ENCODE measurements at regions not wholly inside any gene's neighbourhood (a gene's known extent, or its start where the extent isn't known, plus 50 kb on each side); places are given as distances from the start of the nearest gene placed in this dataset.

DNA sequence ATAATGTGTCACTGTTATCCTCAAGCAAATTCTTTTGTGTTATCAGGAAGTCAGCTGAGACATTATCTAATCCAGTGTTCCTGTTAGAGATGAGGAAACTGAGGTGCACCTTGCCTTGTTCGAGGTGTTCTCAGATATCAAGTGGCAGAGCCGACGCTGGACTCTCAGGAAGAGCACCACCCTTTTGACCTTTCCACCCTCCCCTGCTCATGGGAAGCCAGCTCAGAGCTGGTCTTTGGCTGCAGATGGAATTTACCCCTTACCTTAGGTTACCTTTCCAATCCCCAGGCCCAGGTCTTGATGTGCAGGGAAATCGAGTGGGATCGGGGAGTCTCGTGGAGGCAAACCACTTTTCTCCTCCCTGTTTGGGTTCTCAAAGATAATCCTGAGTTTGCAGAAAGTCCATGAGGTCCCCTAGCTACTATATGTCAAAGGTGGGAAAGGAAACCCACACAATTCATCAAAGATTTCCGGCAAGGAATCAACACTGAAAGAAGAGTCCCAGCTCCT is 62.9 kb upstream of the PIM1 start (continued):
- TF ChIP-seq, protein P1, sequence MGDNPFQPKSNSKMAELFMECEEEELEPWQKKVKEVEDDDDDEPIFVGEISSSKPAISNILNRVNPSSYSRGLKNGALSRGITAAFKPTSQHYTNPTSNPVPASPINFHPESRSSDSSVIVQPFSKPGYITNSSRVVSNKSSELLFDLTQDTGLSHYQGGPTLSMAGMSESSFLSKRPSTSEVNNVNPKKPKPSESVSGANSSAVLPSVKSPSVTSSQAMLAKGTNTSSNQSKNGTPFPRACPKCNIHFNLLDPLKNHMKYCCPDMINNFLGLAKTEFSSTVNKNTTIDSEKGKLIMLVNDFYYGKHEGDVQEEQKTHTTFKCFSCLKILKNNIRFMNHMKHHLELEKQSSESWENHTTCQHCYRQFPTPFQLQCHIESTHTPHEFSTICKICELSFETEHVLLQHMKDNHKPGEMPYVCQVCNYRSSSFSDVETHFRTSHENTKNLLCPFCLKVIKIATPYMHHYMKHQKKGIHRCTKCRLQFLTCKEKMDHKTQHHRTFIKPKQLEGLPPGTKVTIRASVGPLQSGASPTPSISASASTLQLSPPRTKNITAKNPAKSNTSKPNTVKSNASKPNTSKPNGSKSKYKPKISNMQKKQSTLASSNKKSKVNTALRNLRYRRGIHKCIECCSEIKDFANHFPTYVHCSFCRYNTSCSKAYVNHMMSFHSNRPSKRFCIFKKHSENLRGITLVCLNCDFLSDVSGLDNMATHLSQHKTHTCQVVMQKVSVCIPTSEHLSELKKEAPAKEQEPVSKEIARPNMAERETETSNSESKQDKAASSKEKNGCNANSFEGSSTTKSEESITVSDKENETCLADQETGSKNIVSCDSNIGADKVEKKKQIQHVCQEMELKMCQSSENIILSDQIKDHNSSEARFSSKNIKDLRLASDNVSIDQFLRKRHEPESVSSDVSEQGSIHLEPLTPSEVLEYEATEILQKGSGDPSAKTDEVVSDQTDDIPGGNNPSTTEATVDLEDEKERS (tag by site-specific recombination; IDR thresholded peaks at IDR 0.05) = no peak
- TF ChIP-seq, protein P2, sequence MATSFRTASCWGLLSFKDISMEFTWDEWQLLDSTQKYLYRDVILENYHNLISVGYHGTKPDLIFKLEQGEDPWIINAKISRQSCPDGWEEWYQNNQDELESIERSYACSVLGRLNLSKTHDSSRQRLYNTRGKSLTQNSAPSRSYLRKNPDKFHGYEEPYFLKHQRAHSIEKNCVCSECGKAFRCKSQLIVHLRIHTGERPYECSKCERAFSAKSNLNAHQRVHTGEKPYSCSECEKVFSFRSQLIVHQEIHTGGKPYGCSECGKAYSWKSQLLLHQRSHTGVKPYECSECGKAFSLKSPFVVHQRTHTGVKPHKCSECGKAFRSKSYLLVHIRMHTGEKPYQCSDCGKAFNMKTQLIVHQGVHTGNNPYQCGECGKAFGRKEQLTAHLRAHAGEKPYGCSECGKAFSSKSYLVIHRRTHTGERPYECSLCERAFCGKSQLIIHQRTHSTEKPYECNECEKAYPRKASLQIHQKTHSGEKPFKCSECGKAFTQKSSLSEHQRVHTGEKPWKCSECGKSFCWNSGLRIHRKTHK (tag by site-specific recombination; IDR thresholded peaks at IDR 0.05) = no peak
- no peak for TF ChIP-seq ZNF311 (tag by site-specific recombination; IDR thresholded peaks at IDR 0.05; ENCODE audit: borderline replicate concordance)
- TF ChIP-seq ZNF416 (tag by site-specific recombination; IDR thresholded peaks at IDR 0.05) = no peak
- no peak for TF ChIP-seq ZNF555 (tag by site-specific recombination; conservative IDR thresholded peaks at IDR 0.05)
- TF ChIP-seq HOXA7 (CRISPR knock-in tag; IDR thresholded peaks at IDR 0.05; ENCODE audit: borderline replicate concordance) = no peak
- no peak for TF ChIP-seq ZNF670 (tag by site-specific recombination; IDR thresholded peaks at IDR 0.05; ENCODE audit: low read depth)

DNA sequence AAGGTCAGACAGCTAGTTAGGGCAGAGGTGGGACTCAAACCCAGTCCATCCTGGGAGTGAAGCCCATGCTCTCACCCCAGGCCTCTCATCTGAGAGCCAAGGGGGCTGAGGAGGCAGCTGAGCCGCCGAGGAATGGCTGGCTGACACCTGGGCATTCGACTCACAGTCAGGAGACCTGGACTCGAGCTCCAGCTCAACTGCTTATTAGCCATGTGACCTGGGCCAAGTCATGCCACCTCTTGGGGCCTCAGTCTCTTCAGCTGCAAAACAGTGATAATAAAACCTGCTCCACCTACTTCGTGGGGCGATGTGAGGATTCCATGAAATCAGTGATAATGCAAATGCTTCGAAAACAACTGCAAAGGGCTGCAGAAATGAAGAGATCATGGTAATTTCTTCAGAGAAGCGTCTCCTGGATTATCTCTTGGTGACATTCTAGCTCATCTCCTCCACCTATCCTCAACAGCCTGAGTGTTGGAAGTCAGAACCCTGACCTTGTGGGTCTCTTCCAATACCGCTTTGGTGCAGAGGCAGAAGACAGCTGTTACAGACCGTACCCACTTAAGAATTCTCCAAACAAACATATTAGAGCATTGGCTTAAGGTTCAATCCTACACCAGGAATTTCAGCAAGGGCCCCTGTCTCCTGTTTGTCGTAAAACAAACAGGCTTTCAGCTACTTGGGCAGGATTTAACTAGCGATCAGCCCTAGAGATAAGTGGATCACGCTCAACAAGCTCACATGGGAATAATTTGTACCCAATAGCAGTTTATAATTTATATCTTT is 60.0 kb upstream of the PIM1 start:
- no peak overlapping the region for H3K4me3 ChIP-seq (ENCODE audit: low read depth, low read length)
- peak overlapping the region; percentile 6; the same call in 1 of the 2 replicates for H3K27ac ChIP-seq (ENCODE audit: extremely low read depth, low read depth, low read length)
- peaks cover 15% of the 10 kb centered on the region for H3K4me1 ChIP-seq (ENCODE audit: control insufficient read depth, insufficient read depth, low read length)
- H3K36me3 ChIP-seq (ENCODE audit: control insufficient read depth in 2 of 2, insufficient read depth in 1 of 2, low read length in 2 of 2) = no peaks in the 10 kb centered on the region
- H3K9me3 ChIP-seq (ENCODE audit: control insufficient read depth, insufficient read depth, low read depth, low read length) = no peaks in the 10 kb centered on the region
- CTCF ChIA-PET = interaction anchor here (0.8 to 2.1 kb wide), 6 partner anchors 10 to 91 kb away, joined by 3 to 8 read pairs (median 4); no protein-coding TSS in a partner anchor
- POLR2A ChIA-PET = interaction anchor here (1.3 to 2.4 kb wide), 4 partner anchors 16 to 60 kb away, joined by 3 to 9 read pairs (median 6); partner anchors contain the start of gene PIM1
- TF ChIP-seq ZBTB17 (tag by site-specific recombination; IDR thresholded peaks at IDR 0.05) = peak; percentile 50
- TF ChIP-seq ZBTB20 (tag by site-specific recombination; IDR thresholded peaks at IDR 0.05) = peak; percentile 42
- TF ChIP-seq OSR2 (tag by site-specific recombination; IDR thresholded peaks at IDR 0.05) = peak; percentile 92
- TF ChIP-seq ZXDB (tag by site-specific recombination; IDR thresholded peaks at IDR 0.05) = 0 out of 2 replicates have a peak, but pooled peaks have one; percentile 33
- no peak for TF ChIP-seq GLIS1 (tag by site-specific recombination; IDR thresholded peaks at IDR 0.05)
- peak; percentile 31 for TF ChIP-seq SP7 (tag by site-specific recombination; IDR thresholded peaks at IDR 0.05)
- peak; percentile 33; the same call in 1 of the 2 replicates for TF ChIP-seq ZBTB8A (tag by site-specific recombination; IDR thresholded peaks at IDR 0.05)
- no peak for TF ChIP-seq OVOL3 (tag by site-specific recombination; IDR thresholded peaks at IDR 0.05)
- TF ChIP-seq ZNF121 (tag by site-specific recombination; IDR thresholded peaks at IDR 0.05) = no peak
- TF ChIP-seq ZNF366 (tag by site-specific recombination; conservative IDR thresholded peaks at IDR 0.05) = 0 out of 2 replicates have a peak, but pooled peaks have one; percentile 10
- no peak for TF ChIP-seq ZNF561 (tag by site-specific recombination; IDR thresholded peaks at IDR 0.05; ENCODE audit: borderline replicate concordance)
- TF ChIP-seq ZNF549 (tag by site-specific recombination; IDR thresholded peaks at IDR 0.05) = no peak
- TF ChIP-seq ZNF555 (tag by site-specific recombination; conservative IDR thresholded peaks at IDR 0.05) = no peak
- no peak for TF ChIP-seq ZNF114 (tag by site-specific recombination; IDR thresholded peaks at IDR 0.05)
- peak; percentile 71; the same call in 1 of the 2 replicates for TF ChIP-seq WT1 (tag by site-specific recombination; IDR thresholded peaks at IDR 0.05)
- TF ChIP-seq ZNF548 (tag by site-specific recombination; IDR thresholded peaks at IDR 0.05) = no peak
- TF ChIP-seq, protein P3, sequence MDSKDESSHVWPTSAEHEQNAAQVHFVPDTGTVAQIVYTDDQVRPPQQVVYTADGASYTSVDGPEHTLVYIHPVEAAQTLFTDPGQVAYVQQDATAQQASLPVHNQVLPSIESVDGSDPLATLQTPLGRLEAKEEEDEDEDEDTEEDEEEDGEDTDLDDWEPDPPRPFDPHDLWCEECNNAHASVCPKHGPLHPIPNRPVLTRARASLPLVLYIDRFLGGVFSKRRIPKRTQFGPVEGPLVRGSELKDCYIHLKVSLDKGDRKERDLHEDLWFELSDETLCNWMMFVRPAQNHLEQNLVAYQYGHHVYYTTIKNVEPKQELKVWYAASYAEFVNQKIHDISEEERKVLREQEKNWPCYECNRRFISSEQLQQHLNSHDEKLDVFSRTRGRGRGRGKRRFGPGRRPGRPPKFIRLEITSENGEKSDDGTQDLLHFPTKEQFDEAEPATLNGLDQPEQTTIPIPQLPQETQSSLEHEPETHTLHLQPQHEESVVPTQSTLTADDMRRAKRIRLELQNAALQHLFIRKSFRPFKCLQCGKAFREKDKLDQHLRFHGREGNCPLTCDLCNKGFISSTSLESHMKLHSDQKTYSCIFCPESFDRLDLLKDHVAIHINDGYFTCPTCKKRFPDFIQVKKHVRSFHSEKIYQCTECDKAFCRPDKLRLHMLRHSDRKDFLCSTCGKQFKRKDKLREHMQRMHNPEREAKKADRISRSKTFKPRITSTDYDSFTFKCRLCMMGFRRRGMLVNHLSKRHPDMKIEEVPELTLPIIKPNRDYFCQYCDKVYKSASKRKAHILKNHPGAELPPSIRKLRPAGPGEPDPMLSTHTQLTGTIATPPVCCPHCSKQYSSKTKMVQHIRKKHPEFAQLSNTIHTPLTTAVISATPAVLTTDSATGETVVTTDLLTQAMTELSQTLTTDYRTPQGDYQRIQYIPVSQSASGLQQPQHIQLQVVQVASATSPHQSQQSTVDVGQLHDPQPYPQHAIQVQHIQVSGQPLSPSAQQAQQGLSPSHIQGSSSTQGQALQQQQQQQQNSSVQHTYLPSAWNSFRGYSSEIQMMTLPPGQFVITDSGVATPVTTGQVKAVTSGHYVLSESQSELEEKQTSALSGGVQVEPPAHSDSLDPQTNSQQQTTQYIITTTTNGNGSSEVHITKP (tag by site-specific recombination; IDR thresholded peaks at IDR 0.05) = peak; percentile 64
- TF ChIP-seq, protein P4, sequence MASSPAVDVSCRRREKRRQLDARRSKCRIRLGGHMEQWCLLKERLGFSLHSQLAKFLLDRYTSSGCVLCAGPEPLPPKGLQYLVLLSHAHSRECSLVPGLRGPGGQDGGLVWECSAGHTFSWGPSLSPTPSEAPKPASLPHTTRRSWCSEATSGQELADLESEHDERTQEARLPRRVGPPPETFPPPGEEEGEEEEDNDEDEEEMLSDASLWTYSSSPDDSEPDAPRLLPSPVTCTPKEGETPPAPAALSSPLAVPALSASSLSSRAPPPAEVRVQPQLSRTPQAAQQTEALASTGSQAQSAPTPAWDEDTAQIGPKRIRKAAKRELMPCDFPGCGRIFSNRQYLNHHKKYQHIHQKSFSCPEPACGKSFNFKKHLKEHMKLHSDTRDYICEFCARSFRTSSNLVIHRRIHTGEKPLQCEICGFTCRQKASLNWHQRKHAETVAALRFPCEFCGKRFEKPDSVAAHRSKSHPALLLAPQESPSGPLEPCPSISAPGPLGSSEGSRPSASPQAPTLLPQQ (tag by site-specific recombination; IDR thresholded peaks at IDR 0.05) = peak; percentile 65
- no peak for TF ChIP-seq ZNF530 (tag by site-specific recombination; IDR thresholded peaks at IDR 0.05; ENCODE audit: low read depth)
